ENCODE measurements at regions not wholly inside any gene's neighbourhood (a gene's known extent, or its start where the extent isn't known, plus 50 kb on each side); places are given as distances from the start of the nearest gene placed in this dataset.

- TF ChIP-seq CTCF (IDR thresholded peaks at IDR 0.05) (no peak), POLR2A (IDR thresholded peaks at IDR 0.05) (no peak)
Observed at GRCh38 chrY:8888371-8888770, 448.9 kb upstream of the TSPY4 start.

Data from Peyer's patch (tissue), 4 donors.